OCI-LY1 (cell line): ENCODE measurements at regions not wholly inside any gene's neighbourhood (a gene's known extent, or its start where the extent isn't known, plus 50 kb on each side); places are given as distances from the start of the nearest gene placed in this dataset.

ENCODE experiments used
- CTCF ChIP-seq: fragments of 200-600 bp; sonication (generic), shearing (Covaris generic); IDR thresholded peaks from 2 replicates; pipeline ENCODE4 v1.5.1; 2017; ENCODE audit warnings: mild to moderate bottlenecking, antibody characterized with exemption, low read length, moderate library complexity, mixed read lengths
- EZH2 ChIP-seq: fragments of 200-600 bp; sonication (generic), shearing (Covaris generic); IDR thresholded peaks from 2 replicates; pipeline ENCODE4 v1.8.0; 2017; ENCODE audit warnings: borderline replicate concordance, mixed run types, mild to moderate bottlenecking, antibody characterized with exemption, low read length, moderate library complexity, mixed read lengths

- TF ChIP-seq CTCF (no peak), EZH2 (no peak)
Measured at GRCh38 chr3:109852283-109852682, 514.9 kb upstream of the DPPA4 start.
